ENCODE measurements at regions not wholly inside any gene's neighbourhood (a gene's known extent, or its start where the extent isn't known, plus 50 kb on each side); places are given as distances from the start of the nearest gene placed in this dataset.

GRCh38 chr5:124806373-124807077 lies 60.1 kb upstream of the ZNF608 start:
- ChIA-PET POLR2A (no interaction called here), CTCF (interaction anchor here (1.0 kb wide), 1 partner anchor 79 kb away, joined by 3 read pairs; no protein-coding TSS in a partner anchor)
- no peak for TF ChIP-seq CTCF (IDR thresholded peaks at IDR 0.05)
- no peak overlapping the region for H3K4me3 Mint-ChIP-seq
- Histone ChIP-seq H3K36me3 (ENCODE audit: insufficient read depth, low read length) (no peaks in the 10 kb centered on the region), H3K27me3 (ENCODE audit: control insufficient read depth in 1 of 2, insufficient read depth in 2 of 2, low read length in 2 of 2) (no peaks in the 10 kb centered on the region), H3K4me1 (ENCODE audit: insufficient read depth, low read length) (no peaks in the 10 kb centered on the region), H3K27ac (ENCODE audit: low read depth in 1 of 2, low read length in 2 of 2) (no peak overlapping the region), H3K4me3 (ENCODE audit: low read length) (no peak overlapping the region), H3K9me3 (ENCODE audit: control insufficient read depth in 1 of 2, insufficient read depth in 1 of 2, low read length in 2 of 2) (peaks cover 0 to 9% of the 10 kb centered on the region in 2 experiments)
- no peaks in the 10 kb centered on the region for H3K9me3 Mint-ChIP-seq
- ATAC-seq (ENCODE audit: poor library complexity) (no peak), DNase-seq (no peak)
- intact Hi-C loops (cut with DNase I, micrococcal nuclease), result no loop called here
- no peaks in the 10 kb centered on the region for H3K36me3 Mint-ChIP-seq (ENCODE audit: low read depth)
- H3K4me1 Mint-ChIP-seq (ENCODE audit: low read depth), result no peaks in the 10 kb centered on the region
- H3K27me3 Mint-ChIP-seq, result no peaks in the 10 kb centered on the region
- H3K27ac Mint-ChIP-seq, result no peak overlapping the region

- TF ChIP-seq CTCF (IDR thresholded peaks at IDR 0.05), result no peak
- POLR2A ChIA-PET, result no interaction called here
- no peak overlapping the region for H3K27ac Mint-ChIP-seq
These were observed 62.4 kb upstream of the ZNF608 start for GRCh38 chr5:124808842-124809268.

GRCh38 chr5:124810396-124811006 lies 64.1 kb upstream of the ZNF608 start:
- no peaks in the 10 kb centered on the region for H3K4me1 ChIP-seq (ENCODE audit: insufficient read depth, low read length)
- H3K27me3 ChIP-seq (ENCODE audit: control insufficient read depth in 1 of 2, insufficient read depth in 2 of 2, low read length in 2 of 2), result no peaks in the 10 kb centered on the region
- intact Hi-C loops (cut with DNase I, micrococcal nuclease), result no loop called here
- DNase-seq (no peak), ATAC-seq (ENCODE audit: poor library complexity) (no peak)
- H3K9me3 ChIP-seq (ENCODE audit: control insufficient read depth in 1 of 2, insufficient read depth in 1 of 2, low read length in 2 of 2), result peaks cover 0 to 9% of the 10 kb centered on the region in 2 experiments
- no peak overlapping the region for H3K4me3 ChIP-seq (ENCODE audit: low read length)
- Mint-ChIP-seq H3K36me3 (ENCODE audit: low read depth) (no peaks in the 10 kb centered on the region), H3K4me3 (no peak overlapping the region), H3K9me3 (no peaks in the 10 kb centered on the region), H3K27me3 (no peaks in the 10 kb centered on the region), H3K27ac (no peak overlapping the region), H3K4me1 (ENCODE audit: low read depth) (no peaks in the 10 kb centered on the region)
- no peak overlapping the region for H3K27ac ChIP-seq (ENCODE audit: low read depth in 1 of 2, low read length in 2 of 2)
- ChIA-PET CTCF (no interaction called here), POLR2A (no interaction called here)
- TF ChIP-seq CTCF (IDR thresholded peaks at IDR 0.05), result no peak
- H3K36me3 ChIP-seq (ENCODE audit: insufficient read depth, low read length), result no peaks in the 10 kb centered on the region

More at GRCh38 chr5:124808842-124809268, 62.4 kb upstream of the ZNF608 start:
- H3K36me3 ChIP-seq (ENCODE audit: insufficient read depth, low read length), result no peaks in the 10 kb centered on the region
- no peaks in the 10 kb centered on the region for H3K4me1 ChIP-seq (ENCODE audit: insufficient read depth, low read length)
- Mint-ChIP-seq H3K27me3 (no peaks in the 10 kb centered on the region), H3K4me3 (no peak overlapping the region), H3K36me3 (ENCODE audit: low read depth) (no peaks in the 10 kb centered on the region), H3K9me3 (no peaks in the 10 kb centered on the region), H3K4me1 (ENCODE audit: low read depth) (no peaks in the 10 kb centered on the region)
- intact Hi-C loops (cut with DNase I, micrococcal nuclease), result no loop called here
- ATAC-seq (ENCODE audit: poor library complexity) (no peak), DNase-seq (no peak)
- H3K27ac ChIP-seq (ENCODE audit: low read depth in 1 of 2, low read length in 2 of 2), result no peak overlapping the region
- H3K9me3 ChIP-seq (ENCODE audit: control insufficient read depth in 1 of 2, insufficient read depth in 1 of 2, low read length in 2 of 2), result peaks cover 0 to 9% of the 10 kb centered on the region in 2 experiments
- H3K27me3 ChIP-seq (ENCODE audit: control insufficient read depth in 1 of 2, insufficient read depth in 2 of 2, low read length in 2 of 2), result no peaks in the 10 kb centered on the region
- CTCF ChIA-PET, result no interaction called here
- no peak overlapping the region for H3K4me3 ChIP-seq (ENCODE audit: low read length)

All from CD4-positive, alpha-beta T cell (primary cell).